H7 (cell line): ENCODE measurements at regions not wholly inside any gene's neighbourhood (a gene's known extent, or its start where the extent isn't known, plus 50 kb on each side); places are given as distances from the start of the nearest gene placed in this dataset.
"Not testable (repeated sequence)": the region's sequence is repeated elsewhere in the genome, so short reads cannot be mapped to it uniquely, and the experiment has no call there.

Experiments
- DNase-seq: peaks from one replicate; pipeline ENCODE4 v3.0.0; 2012
- H3K27me3 ChIP-seq: 2 replicates; pipeline ENCODE4 v1.6.0; 2011; ENCODE audit warnings: mild to moderate bottlenecking, low read length; ENCODE audit not compliant: control insufficient read depth, insufficient read depth
- H3K36me3 ChIP-seq: replicated peaks from 2 replicates; pipeline ENCODE4 v1.5.1; 2011; ENCODE audit warnings: low read length; ENCODE audit not compliant: control insufficient read depth, insufficient read depth
- H3K4me3 ChIP-seq: 2 replicates; pipeline ENCODE4 v1.5.1; 2011; ENCODE audit warnings: low read depth, mild to moderate bottlenecking, control low read depth, low read length, moderate library complexity; ENCODE audit not compliant: insufficient read depth

DNA sequence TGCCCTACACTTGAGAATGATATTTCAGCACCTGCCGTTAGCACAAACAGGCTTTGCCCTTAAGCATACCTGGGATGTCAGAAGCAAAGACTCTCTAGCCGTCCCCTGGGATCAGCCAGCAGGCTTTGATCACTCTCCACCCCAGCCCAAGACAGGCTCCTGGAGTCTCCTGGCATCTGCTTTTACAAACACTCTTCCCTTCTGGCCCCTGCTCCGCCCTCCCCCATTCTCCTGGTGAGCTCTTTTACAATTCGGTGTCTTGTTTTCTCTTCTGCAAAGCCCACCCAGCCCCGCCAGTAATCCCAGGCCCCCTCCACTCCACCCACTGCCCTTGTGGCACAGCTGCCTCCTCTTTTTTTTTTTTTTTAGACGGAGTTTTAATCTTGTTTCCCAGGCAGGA is 50.4 kb downstream of the KATNIP start:
- Histone ChIP-seq H3K27me3 (no peaks in the 10 kb centered on the region), H3K4me3 (no peak overlapping the region), H3K36me3 (no peaks in the 10 kb centered on the region)
- DNase-seq: peak; percentile 63

- Histone ChIP-seq H3K36me3 (no peaks in the 10 kb centered on the region), H3K27me3 (no peaks in the 10 kb centered on the region), H3K4me3 (no peak overlapping the region)
- no peak for DNase-seq
Observed at GRCh38 chr16:27602103-27602502, 52.2 kb downstream of the KATNIP start.

- H3K4me3 ChIP-seq, H3K36me3 ChIP-seq, H3K27me3 ChIP-seq: not testable (repeated sequence)
- peak; percentile 69 for DNase-seq
Observed at GRCh38 chr16:27605500-27606106, 55.7 kb downstream of the KATNIP start.

- Histone ChIP-seq H3K27me3 (no peaks in the 10 kb centered on the region), H3K36me3 (no peaks in the 10 kb centered on the region; the same call in 1 of the 2 replicates), H3K4me3 (no peak overlapping the region)
- no peak for DNase-seq
Observed at GRCh38 chr16:27611340-27611739, 61.4 kb downstream of the KATNIP start.

DNA sequence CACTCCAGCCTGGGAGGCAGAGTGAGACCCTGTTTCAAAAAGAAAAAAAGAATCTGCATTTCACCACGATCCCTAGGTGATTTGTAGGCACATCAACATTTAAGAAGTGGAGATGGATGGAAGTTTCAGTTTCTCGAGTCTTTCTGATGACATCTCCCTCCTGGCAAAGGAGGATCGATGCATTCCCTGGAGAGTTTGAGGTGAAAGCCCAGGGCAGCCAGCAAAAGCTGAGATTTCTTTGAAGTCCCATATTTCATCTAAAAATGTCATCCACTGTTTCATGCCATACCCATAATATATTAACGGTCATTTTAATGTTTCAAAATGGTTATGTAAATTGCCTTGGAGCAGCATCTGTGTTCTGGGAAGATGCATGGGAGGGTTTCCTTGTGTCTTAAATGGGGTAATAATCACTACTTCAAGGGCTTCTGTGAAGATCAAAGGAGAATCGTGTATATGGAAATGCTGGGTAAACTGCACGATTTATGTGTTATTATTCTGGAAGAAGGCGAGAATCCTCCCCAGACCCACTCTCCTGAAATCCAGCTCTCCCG is 63.4 kb downstream of the KATNIP start:
- Histone ChIP-seq H3K36me3 (no peaks in the 10 kb centered on the region; the same call in 1 of the 2 replicates), H3K27me3 (no peaks in the 10 kb centered on the region), H3K4me3 (no peak overlapping the region)
- no peak for DNase-seq

DNA sequence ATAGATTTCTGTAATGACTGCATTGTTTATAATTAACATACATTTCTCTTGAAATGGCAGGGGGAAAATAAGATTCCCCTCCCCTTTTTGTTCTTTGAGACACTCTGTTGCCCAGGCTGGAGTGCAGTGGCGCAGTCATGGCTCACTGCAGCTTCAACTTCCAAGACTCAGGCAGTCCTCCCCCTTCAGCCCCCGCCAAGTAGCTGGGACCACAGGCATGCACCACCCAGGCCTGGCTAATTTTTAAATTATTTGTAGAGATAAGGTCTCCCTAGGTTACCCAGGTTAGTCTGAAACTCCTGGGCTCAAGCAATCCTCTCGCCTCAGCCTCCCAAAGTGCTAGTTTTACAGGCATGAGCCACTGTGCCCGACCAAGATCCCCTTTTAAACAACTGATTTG is 67.7 kb downstream of the KATNIP start:
- no peak for DNase-seq
- no peaks in the 10 kb centered on the region for H3K27me3 ChIP-seq
- H3K36me3 ChIP-seq: no peaks in the 10 kb centered on the region; the same call in 1 of the 2 replicates
- no peak overlapping the region for H3K4me3 ChIP-seq

GRCh38 chr16:27618165-27618564 is 68.2 kb downstream of the KATNIP start:
- DNase-seq: no peak
- H3K36me3 ChIP-seq: no peaks in the 10 kb centered on the region; the same call in 1 of the 2 replicates
- no peaks in the 10 kb centered on the region for H3K27me3 ChIP-seq
- no peak overlapping the region for H3K4me3 ChIP-seq

DNA sequence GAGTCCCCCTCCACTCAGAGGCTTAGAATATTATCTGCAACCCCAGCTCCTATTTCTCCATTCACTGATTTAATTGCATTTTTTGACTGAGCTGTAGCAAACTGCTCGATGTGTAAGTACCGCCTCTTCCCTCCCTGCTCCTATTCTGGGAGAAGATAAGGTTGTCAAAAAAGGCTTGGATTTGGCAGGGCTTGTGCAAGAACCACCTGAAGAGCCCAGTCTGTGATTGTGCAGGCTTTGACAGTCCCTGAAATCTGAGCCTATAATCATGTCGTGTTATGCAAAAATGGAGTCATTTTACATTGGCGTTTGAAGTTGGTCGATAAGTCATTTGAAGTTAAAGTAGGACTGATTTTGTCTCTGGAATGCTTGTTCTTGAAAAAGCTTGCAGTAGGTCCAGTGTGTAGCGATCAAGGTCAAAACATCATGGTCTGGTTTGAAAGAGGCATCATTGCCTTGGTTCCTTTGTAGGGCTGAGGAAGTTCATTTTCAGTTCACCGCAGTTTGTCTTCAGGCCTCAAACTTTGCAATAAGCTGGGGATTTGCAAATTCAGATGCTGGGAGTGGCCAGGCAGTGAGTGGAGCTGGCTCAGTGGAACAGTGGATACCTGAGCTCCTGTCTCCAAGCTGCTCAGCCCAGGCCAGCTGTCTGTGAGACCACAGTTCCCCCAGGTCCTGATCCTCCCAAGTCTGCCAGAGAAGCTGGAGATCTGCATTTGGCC is 68.8 kb downstream of the KATNIP start:
- H3K4me3 ChIP-seq: no peak overlapping the region
- DNase-seq: no peak

DNA sequence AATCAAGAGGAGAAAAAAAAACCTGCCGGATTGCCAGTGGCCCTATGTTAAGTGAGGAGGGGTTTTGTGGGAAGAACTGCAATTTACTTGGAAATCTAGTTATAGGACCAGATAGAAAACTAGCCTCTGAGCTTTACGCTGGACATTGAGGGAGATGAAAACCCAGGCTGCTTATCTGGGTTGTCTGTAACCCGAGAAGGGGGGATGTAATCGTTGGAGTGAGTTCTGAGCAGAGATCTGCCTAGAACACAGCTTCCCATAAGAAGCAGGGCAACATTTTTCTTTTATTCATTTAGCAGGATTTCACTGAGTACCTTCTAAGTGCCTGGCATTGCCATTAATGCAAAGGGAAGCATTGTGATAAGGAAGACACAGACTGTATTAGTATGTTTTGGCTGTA is 70.6 kb downstream of the KATNIP start:
- Histone ChIP-seq H3K36me3 (no peaks in the 10 kb centered on the region; the same call in 1 of the 2 replicates), H3K27me3 (no peaks in the 10 kb centered on the region), H3K4me3 (no peak overlapping the region)
- DNase-seq: no peak

More for the DNA sequence above, 68.8 kb downstream of the KATNIP start:
- Histone ChIP-seq H3K36me3 (no peaks in the 10 kb centered on the region; the same call in 1 of the 2 replicates), H3K27me3 (no peaks in the 10 kb centered on the region)

DNA sequence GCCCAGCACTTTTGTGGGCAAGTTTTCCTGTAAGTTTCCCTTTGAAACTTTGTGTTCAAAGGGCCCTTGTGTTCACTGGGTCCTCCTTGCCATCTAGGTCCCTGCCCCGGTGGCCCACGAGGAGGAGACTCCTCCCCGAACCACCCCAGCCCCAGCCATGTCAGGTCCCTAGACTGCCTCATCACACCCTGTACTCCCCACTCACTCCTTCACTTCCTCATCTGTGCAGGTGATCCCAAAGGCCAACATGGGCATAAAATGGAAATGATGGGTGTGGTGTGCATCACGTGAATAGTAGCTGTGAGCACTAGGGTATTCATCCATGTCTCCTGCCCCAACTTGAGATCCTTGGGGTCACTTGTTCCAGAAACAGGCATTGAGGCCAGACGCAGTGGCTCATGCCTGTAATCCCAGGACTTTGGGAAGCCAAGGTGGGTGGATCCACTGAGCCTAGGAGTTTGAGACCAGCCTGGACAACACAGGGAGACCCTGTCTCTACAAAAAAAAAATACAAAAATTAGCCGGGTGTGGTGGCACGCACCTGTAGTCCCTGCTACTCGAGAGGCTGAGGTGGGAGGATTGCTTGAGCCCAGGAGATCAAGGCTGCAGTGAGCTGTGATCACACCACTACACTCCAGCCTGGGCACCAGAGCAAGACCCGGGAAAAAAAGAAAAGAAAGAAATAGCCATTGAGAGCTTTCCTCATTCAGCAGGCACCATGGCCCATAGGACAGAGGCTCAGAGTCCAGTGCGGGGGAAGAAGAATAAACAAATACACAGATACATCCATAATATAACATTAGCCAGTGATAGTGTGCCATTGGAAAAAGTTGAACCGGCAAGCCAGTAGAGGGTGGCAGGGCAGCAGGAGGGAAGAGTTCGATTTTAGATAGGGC is 74.5 kb downstream of the KATNIP start:
- H3K36me3 ChIP-seq: no peaks in the 10 kb centered on the region; the same call in 1 of the 2 replicates
- H3K4me3 ChIP-seq: no peak overlapping the region
- no peaks in the 10 kb centered on the region for H3K27me3 ChIP-seq
- no peak for DNase-seq

DNA sequence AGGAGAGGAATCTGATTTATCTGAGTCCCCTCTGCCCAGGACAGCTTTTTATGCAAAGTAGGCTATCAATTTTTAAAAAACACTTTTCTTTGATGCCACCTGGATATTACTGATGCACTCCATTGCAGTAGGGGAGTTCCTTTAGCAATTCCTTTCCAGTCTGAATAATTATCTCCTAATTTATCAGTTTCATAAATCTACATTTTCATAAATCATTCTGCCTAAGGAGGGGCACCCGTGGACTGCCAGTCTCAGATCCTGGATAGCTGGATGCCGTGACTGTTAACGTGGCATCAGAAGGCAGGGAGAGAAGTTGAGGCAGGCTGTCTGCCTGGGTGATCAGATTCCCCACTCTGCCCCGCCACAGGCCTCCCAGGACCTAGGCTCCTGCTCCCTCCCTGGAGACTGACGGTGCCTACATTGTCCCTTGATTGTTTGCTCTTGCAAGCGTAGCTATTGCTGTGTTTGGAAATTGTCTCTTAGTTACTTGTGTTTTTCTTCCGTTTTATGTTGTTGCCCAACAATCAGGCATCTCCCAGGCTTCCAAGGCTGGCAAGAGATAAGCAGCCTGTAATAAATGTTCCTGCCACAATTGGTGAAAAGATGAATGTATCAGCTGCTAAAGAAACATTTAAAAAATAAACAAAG is 75.2 kb downstream of the KATNIP start:
- Histone ChIP-seq H3K27me3 (no peaks in the 10 kb centered on the region), H3K36me3 (no peaks in the 10 kb centered on the region; the same call in 1 of the 2 replicates), H3K4me3 (no peak overlapping the region)
- no peak for DNase-seq

GRCh38 chr16:27627136-27627535 is 77.2 kb downstream of the KATNIP start:
- H3K27me3 ChIP-seq: no peaks in the 10 kb centered on the region
- H3K4me3 ChIP-seq: no peak overlapping the region
- DNase-seq: no peak
- H3K36me3 ChIP-seq: no peaks in the 10 kb centered on the region; the same call in 1 of the 2 replicates

- DNase-seq: no peak
- Histone ChIP-seq H3K4me3 (no peak overlapping the region), H3K27me3 (no peaks in the 10 kb centered on the region), H3K36me3 (no peaks in the 10 kb centered on the region)
Observed at GRCh38 chr16:27628241-27628942, 78.4 kb downstream of the KATNIP start.
